ENCODE measurements at regions not wholly inside any gene's neighbourhood (a gene's known extent, or its start where the extent isn't known, plus 50 kb on each side); places are given as distances from the start of the nearest gene placed in this dataset.
A peak's percentile ranks its signal among the peaks of the same experiment; 100 is the strongest.
"Not testable (repeated sequence)": the region's sequence is repeated elsewhere in the genome, so short reads cannot be mapped to it uniquely, and the experiment has no call there.

DNA sequence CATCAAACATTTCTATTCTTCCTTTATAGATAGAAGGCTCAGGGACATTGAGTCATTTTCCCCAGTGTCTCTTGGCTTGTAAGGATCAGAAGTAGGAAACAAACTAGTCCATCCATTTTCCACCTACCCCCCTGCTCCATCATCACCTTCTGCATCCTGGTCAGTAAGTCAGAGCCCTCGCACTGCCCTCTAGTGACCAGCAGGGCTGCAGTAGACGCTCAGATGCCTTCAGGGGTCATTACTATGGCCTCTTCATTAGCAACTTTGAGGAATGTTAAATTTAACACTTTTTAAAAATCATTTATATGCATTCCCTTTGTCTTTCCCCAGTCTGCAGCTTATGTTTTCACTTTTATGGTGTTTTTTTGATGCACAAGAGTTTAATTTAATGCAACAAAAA lies 228.4 kb upstream of the PRSS1 start:
- H3K27ac ChIP-seq (ENCODE audit: low read length): peak overlapping the region; percentile 69
- H3K4me3 ChIP-seq (ENCODE audit: control insufficient read depth in 1 of 2, extremely low read depth in 1 of 2, low read length in 1 of 2); H3K9me3 Mint-ChIP-seq; H3K27me3 Mint-ChIP-seq; H3K36me3 Mint-ChIP-seq; H3K9me3 ChIP-seq; H3K36me3 ChIP-seq (ENCODE audit: control insufficient read depth in 2 of 2, extremely low read depth in 1 of 2, insufficient read depth in 1 of 2, low read length in 1 of 2); POLR2A ChIA-PET; H3K27me3 ChIP-seq (replicated peaks in 1 of 2; ENCODE audit: control insufficient read depth in 2 of 2, extremely low read depth in 1 of 2, insufficient read depth in 2 of 2, low read length in 1 of 2); DNase-seq: not testable (repeated sequence)
- H3K4me1 Mint-ChIP-seq: peaks cover 27 to 38% (median 30%) of the 10 kb centered on the region in 3 donors
- H3K4me3 Mint-ChIP-seq: peak overlapping the region in 1 of 3 donors; percentile 39
- CTCF ChIA-PET: interaction anchor here (0.6 to 1.4 kb wide), 4 partner anchors 23 to 694 kb away, joined by 3 to 4 read pairs (median 4); no protein-coding TSS in a partner anchor
- H3K4me1 ChIP-seq (ENCODE audit: control insufficient read depth in 1 of 2, extremely low read depth in 1 of 2, insufficient read depth in 2 of 2, low read length in 2 of 2): peaks cover 5 to 21% of the 10 kb centered on the region in 2 experiments
- peak in 1 of 4 experiments; percentile 20 for ATAC-seq (replicated peaks in 1 of 4)
- H3K27ac Mint-ChIP-seq: peak overlapping the region; percentile 81 to 94
- WGBS (ENCODE audit: insufficient coverage): no CpG with 5 or more reads among the region's 2 CpGs

- DNase-seq: peak in 7 of 35 experiments; percentile 5 to 37 (median 29)
- Mint-ChIP-seq H3K27ac (peak overlapping the region; percentile 81 to 94), H3K4me1 (peaks cover 29 to 41% (median 35%) of the 10 kb centered on the region in 3 donors), H3K4me3 (peak overlapping the region in 2 of 3 donors; percentile 18 to 39)
- H3K27me3 ChIP-seq (replicated peaks in 1 of 2; ENCODE audit: control insufficient read depth in 2 of 2, extremely low read depth in 1 of 2, insufficient read depth in 2 of 2, low read length in 1 of 2); H3K9me3 Mint-ChIP-seq; H3K36me3 Mint-ChIP-seq; H3K9me3 ChIP-seq; H3K27me3 Mint-ChIP-seq; H3K36me3 ChIP-seq (ENCODE audit: control insufficient read depth in 2 of 2, extremely low read depth in 1 of 2, insufficient read depth in 1 of 2, low read length in 1 of 2); H3K4me3 ChIP-seq (ENCODE audit: control insufficient read depth in 1 of 2, extremely low read depth in 1 of 2, low read length in 1 of 2): not testable (repeated sequence)
- CTCF ChIA-PET: interaction anchor here (0.6 to 1.4 kb wide), 4 partner anchors 23 to 695 kb away, joined by 3 to 4 read pairs (median 4); no protein-coding TSS in a partner anchor
- peak; percentile 76 to 85 (median 80) for ATAC-seq (replicated peaks in 1 of 4)
- Histone ChIP-seq H3K4me1 (ENCODE audit: control insufficient read depth in 1 of 2, extremely low read depth in 1 of 2, insufficient read depth in 2 of 2, low read length in 2 of 2) (peaks cover 5 to 22% of the 10 kb centered on the region in 2 experiments), H3K27ac (ENCODE audit: low read length) (peak overlapping the region; percentile 69)
- WGBS (ENCODE audit: insufficient coverage): no CpG with 5 or more reads among the region's 5 CpGs
- POLR2A ChIA-PET: interaction anchor here in 1 of 2 donors (0.6 kb wide), 1 partner anchor 275 kb away, joined by 3 read pairs; no protein-coding TSS in a partner anchor
Observed at GRCh38 chr7:142520455-142520854, 228.8 kb upstream of the PRSS1 start.

DNA sequence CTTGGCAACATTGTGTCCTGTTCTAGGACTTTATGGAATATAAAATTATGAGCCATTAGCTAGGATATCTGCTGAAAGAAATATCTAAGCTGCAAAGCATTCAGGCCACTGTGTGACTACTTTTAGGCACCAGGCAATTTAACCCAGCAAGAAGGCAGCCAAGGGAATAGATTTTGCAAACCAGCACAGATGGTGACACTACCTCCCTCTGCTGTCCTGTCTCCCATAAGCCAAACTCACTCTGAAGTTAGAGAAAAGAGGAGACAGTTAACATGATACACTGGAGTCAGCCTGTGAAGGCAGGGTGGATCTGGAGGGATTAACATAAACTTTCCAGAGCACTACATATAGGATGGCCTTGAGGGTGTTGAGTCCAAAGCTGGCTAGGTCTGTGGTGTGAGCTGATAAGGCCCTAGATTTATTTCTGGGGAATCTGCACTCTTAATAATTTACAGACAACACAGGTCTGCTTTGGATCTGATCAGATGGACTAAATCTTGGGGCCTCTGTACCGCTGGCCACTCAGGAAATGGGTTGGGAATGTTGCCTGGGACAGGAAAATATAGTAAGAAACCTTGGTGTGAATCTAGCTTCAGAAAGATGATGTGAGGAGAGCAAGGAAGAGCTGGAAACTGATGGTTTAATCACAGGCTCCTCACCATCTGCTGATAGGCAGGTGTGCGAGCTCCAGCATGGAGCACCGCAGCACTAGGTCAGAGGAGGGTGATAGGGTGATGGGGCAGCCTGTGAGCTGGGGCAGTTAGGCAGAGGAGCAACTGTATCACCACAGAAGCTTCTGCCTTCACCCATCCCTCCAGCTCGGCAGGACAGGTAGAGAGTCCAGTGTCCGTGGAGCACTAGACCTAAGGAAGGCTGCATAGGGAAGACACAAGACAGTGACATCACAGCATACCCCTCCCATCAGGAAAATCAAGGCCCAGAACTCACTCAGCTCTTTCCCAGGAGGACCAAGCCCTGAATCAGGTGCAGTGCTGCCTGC lies 229.9 kb upstream of the PRSS1 start:
- H3K4me1 ChIP-seq (ENCODE audit: control insufficient read depth in 1 of 2, extremely low read depth in 1 of 2, insufficient read depth in 2 of 2, low read length in 2 of 2): peaks cover 5 to 22% of the 10 kb centered on the region in 2 experiments
- Mint-ChIP-seq H3K36me3 (no peaks in the 10 kb centered on the region), H3K27me3 (peaks cover 0 to 3% of the 10 kb centered on the region in 2 donors), H3K4me3 (peak overlapping the region; percentile 0 to 58 (median 35)), H3K9me3 (no peaks in the 10 kb centered on the region), H3K4me1 (peaks cover 29 to 41% (median 35%) of the 10 kb centered on the region in 3 donors), H3K27ac (peak overlapping the region; percentile 81 to 94)
- H3K27ac ChIP-seq (ENCODE audit: low read length): peak overlapping the region; percentile 69
- no peaks in the 10 kb centered on the region for H3K27me3 ChIP-seq (replicated peaks in 1 of 2; ENCODE audit: control insufficient read depth in 2 of 2, extremely low read depth in 1 of 2, insufficient read depth in 2 of 2, low read length in 1 of 2)
- no peaks in the 10 kb centered on the region for H3K9me3 ChIP-seq
- H3K36me3 ChIP-seq (ENCODE audit: control insufficient read depth in 2 of 2, extremely low read depth in 1 of 2, insufficient read depth in 1 of 2, low read length in 1 of 2): no peaks in the 10 kb centered on the region
- H3K4me3 ChIP-seq (ENCODE audit: control insufficient read depth in 1 of 2, extremely low read depth in 1 of 2, low read length in 1 of 2): no peak overlapping the region
- POLR2A ChIA-PET: interaction anchor here in 1 of 2 donors (0.6 to 0.7 kb wide), 2 partner anchors 276 to 300 kb away, joined by 3 read pairs; no protein-coding TSS in a partner anchor
- DNase-seq (peak in 1 of 35 experiments; percentile 22), ATAC-seq (replicated peaks in 1 of 4) (no peak)
- 90% methylated on average over 2 of the region's 5 CpGs for WGBS (ENCODE audit: insufficient coverage)
- CTCF ChIA-PET: interaction anchor here (1.6 to 2.9 kb wide), 2 partner anchors 10 to 56 kb away, joined by 3 to 9 read pairs; no protein-coding TSS in a partner anchor

- H3K27ac ChIP-seq (ENCODE audit: low read length): no peak overlapping the region
- no peaks in the 10 kb centered on the region for H3K9me3 Mint-ChIP-seq
Observed at GRCh38 chr7:142516038-142516501, 233.2 kb upstream of the PRSS1 start.

GRCh38 chr7:142514716-142515115 lies 234.6 kb upstream of the PRSS1 start:
- ATAC-seq (replicated peaks in 1 of 4); H3K27me3 ChIP-seq (replicated peaks in 1 of 2; ENCODE audit: control insufficient read depth in 2 of 2, extremely low read depth in 1 of 2, insufficient read depth in 2 of 2, low read length in 1 of 2); H3K4me3 Mint-ChIP-seq; POLR2A ChIA-PET; H3K36me3 Mint-ChIP-seq; H3K27me3 Mint-ChIP-seq; H3K27ac Mint-ChIP-seq; DNase-seq; H3K36me3 ChIP-seq (ENCODE audit: control insufficient read depth in 2 of 2, extremely low read depth in 1 of 2, insufficient read depth in 1 of 2, low read length in 1 of 2); H3K9me3 ChIP-seq; H3K4me3 ChIP-seq (ENCODE audit: control insufficient read depth in 1 of 2, extremely low read depth in 1 of 2, low read length in 1 of 2); H3K9me3 Mint-ChIP-seq; H3K27ac ChIP-seq (ENCODE audit: low read length): not testable (repeated sequence)
- peaks cover 7 to 35% of the 10 kb centered on the region in 2 experiments for H3K4me1 ChIP-seq (ENCODE audit: control insufficient read depth in 1 of 2, extremely low read depth in 1 of 2, insufficient read depth in 2 of 2, low read length in 2 of 2)
- CTCF ChIA-PET: interaction anchor here in 1 of 2 donors (0.7 to 1.1 kb wide), 3 partner anchors 15 to 359 kb away, joined by 3 to 4 read pairs (median 3); no protein-coding TSS in a partner anchor
- H3K4me1 Mint-ChIP-seq: peaks cover 32 to 52% (median 45%) of the 10 kb centered on the region in 3 donors
- no CpG with 5 or more reads among the region's 1 CpG for WGBS (ENCODE audit: insufficient coverage)

More at GRCh38 chr7:142516038-142516501, 233.2 kb upstream of the PRSS1 start:
- ATAC-seq (replicated peaks in 1 of 4) (peak; percentile 47 to 70 (median 62)), DNase-seq (peak in 7 of 35 experiments; percentile 7 to 79 (median 21))
- Histone ChIP-seq H3K27me3 (replicated peaks in 1 of 2; ENCODE audit: control insufficient read depth in 2 of 2, extremely low read depth in 1 of 2, insufficient read depth in 2 of 2, low read length in 1 of 2) (no peaks in the 10 kb centered on the region), H3K4me1 (ENCODE audit: control insufficient read depth in 1 of 2, extremely low read depth in 1 of 2, insufficient read depth in 2 of 2, low read length in 2 of 2) (peaks cover 9 to 34% of the 10 kb centered on the region in 2 experiments), H3K4me3 (ENCODE audit: control insufficient read depth in 1 of 2, extremely low read depth in 1 of 2, low read length in 1 of 2) (no peak overlapping the region), H3K36me3 (ENCODE audit: control insufficient read depth in 2 of 2, extremely low read depth in 1 of 2, insufficient read depth in 1 of 2, low read length in 1 of 2) (no peaks in the 10 kb centered on the region), H3K9me3 (no peaks in the 10 kb centered on the region)
- Mint-ChIP-seq H3K4me3 (no peak overlapping the region), H3K27ac (peak overlapping the region; percentile 11 to 77), H3K4me1 (peaks cover 35 to 53% (median 42%) of the 10 kb centered on the region in 3 donors), H3K27me3 (peaks cover 0 to 3% of the 10 kb centered on the region in 2 donors), H3K36me3 (no peaks in the 10 kb centered on the region)
- ChIA-PET POLR2A (no interaction called here), CTCF (interaction anchor here (0.6 to 1.7 kb wide), 15 partner anchors 15 to 699 kb away, joined by 3 to 9 read pairs (median 3); no protein-coding TSS in a partner anchor)
- no CpG with 5 or more reads among the region's 3 CpGs for WGBS (ENCODE audit: insufficient coverage)

All from T-cell (primary cell).